ENCODE measurements at regions not wholly inside any gene's neighbourhood (a gene's known extent, or its start where the extent isn't known, plus 50 kb on each side); places are given as distances from the start of the nearest gene placed in this dataset.

DNA sequence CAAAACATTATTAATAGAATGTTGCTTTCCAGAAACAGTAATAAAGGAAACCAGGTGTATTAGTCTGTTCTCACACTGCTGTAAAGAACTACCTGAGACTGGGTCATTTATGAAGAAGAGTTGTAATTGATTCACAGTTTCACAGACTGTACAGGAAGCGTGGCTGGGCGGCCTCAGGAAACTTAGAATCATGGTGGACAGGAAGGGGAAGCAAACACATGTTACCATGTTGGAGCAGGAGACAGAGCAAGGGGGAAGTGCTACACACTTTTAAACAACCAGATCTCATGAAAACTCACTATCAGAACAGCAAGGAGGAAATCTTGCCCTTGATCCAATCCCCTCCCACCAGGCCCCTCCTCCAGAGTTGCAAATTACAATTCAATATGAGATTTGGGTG, 815.8 kb downstream of the TRIML1 start (continued):
- no peak for TF ChIP-seq ZNF266 (tag by site-specific recombination; IDR thresholded peaks at IDR 0.05; ENCODE audit: low read depth)
- no peak for TF ChIP-seq ZNF132 (tag by site-specific recombination; IDR thresholded peaks at IDR 0.05; ENCODE audit: borderline replicate concordance)

DNA sequence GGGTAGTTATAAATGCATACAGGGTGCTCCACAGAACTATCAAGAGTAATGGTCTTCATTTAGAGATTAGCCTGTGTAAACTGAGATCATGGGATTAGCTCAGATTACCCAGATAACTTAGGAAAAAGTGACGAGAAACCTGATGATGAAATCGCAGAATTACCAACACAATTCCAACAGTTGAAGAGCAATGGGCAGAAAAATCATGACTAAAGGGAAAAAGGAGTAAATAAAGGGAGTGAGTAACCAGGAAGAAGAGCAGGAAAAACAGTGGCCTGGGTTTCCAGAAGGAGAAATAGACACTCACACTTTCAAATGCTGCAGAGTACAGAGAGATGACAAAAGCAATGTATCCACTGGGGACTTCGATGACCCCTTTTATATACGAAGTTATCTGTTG, 817.3 kb downstream of the TRIML1 start:
- ChIA-PET CTCF (interaction anchor here (0.7 kb wide), 1 partner anchor 23 kb away, joined by 3 read pairs; no protein-coding TSS in a partner anchor), POLR2A (no interaction called here)
- H3K4me3 ChIP-seq (ENCODE audit: low read depth, low read length) = no peak overlapping the region
- H3K9me3 ChIP-seq (ENCODE audit: control insufficient read depth, insufficient read depth, low read depth, low read length) = no peaks in the 10 kb centered on the region
- H3K27ac ChIP-seq (ENCODE audit: extremely low read depth, low read depth, low read length) = no peak overlapping the region
- H3K4me1 ChIP-seq (ENCODE audit: control insufficient read depth, insufficient read depth, low read length) = no peaks in the 10 kb centered on the region
- TF ChIP-seq ZNF549 (tag by site-specific recombination; IDR thresholded peaks at IDR 0.05) (no peak), YY2 (tag by site-specific recombination; IDR thresholded peaks at IDR 0.05) (no peak), HOXC10 (CRISPR knock-in tag; IDR thresholded peaks at IDR 0.05) (no peak), ZNF324 (tag by site-specific recombination; IDR thresholded peaks at IDR 0.05) (no peak), MEIS1 (CRISPR knock-in tag; IDR thresholded peaks at IDR 0.05; ENCODE audit: borderline replicate concordance) (no peak), ZNF37A (tag by site-specific recombination; IDR thresholded peaks at IDR 0.05) (no peak), ZNF175 (tag by site-specific recombination; IDR thresholded peaks at IDR 0.05) (no peak), ZNF354C (tag by site-specific recombination; IDR thresholded peaks at IDR 0.05; ENCODE audit: borderline replicate concordance, low read depth) (no peak), KLF8 (tag by site-specific recombination; IDR thresholded peaks at IDR 0.05) (no peak), GLIS2 (tag by site-specific recombination; IDR thresholded peaks at IDR 0.05) (no peak), ZNF433 (tag by site-specific recombination; IDR thresholded peaks at IDR 0.05; ENCODE audit: low read depth) (no peak), BCL11B (tag by site-specific recombination; IDR thresholded peaks at IDR 0.05; ENCODE audit: low read depth) (no peak)
- TF ChIP-seq, protein P1, sequence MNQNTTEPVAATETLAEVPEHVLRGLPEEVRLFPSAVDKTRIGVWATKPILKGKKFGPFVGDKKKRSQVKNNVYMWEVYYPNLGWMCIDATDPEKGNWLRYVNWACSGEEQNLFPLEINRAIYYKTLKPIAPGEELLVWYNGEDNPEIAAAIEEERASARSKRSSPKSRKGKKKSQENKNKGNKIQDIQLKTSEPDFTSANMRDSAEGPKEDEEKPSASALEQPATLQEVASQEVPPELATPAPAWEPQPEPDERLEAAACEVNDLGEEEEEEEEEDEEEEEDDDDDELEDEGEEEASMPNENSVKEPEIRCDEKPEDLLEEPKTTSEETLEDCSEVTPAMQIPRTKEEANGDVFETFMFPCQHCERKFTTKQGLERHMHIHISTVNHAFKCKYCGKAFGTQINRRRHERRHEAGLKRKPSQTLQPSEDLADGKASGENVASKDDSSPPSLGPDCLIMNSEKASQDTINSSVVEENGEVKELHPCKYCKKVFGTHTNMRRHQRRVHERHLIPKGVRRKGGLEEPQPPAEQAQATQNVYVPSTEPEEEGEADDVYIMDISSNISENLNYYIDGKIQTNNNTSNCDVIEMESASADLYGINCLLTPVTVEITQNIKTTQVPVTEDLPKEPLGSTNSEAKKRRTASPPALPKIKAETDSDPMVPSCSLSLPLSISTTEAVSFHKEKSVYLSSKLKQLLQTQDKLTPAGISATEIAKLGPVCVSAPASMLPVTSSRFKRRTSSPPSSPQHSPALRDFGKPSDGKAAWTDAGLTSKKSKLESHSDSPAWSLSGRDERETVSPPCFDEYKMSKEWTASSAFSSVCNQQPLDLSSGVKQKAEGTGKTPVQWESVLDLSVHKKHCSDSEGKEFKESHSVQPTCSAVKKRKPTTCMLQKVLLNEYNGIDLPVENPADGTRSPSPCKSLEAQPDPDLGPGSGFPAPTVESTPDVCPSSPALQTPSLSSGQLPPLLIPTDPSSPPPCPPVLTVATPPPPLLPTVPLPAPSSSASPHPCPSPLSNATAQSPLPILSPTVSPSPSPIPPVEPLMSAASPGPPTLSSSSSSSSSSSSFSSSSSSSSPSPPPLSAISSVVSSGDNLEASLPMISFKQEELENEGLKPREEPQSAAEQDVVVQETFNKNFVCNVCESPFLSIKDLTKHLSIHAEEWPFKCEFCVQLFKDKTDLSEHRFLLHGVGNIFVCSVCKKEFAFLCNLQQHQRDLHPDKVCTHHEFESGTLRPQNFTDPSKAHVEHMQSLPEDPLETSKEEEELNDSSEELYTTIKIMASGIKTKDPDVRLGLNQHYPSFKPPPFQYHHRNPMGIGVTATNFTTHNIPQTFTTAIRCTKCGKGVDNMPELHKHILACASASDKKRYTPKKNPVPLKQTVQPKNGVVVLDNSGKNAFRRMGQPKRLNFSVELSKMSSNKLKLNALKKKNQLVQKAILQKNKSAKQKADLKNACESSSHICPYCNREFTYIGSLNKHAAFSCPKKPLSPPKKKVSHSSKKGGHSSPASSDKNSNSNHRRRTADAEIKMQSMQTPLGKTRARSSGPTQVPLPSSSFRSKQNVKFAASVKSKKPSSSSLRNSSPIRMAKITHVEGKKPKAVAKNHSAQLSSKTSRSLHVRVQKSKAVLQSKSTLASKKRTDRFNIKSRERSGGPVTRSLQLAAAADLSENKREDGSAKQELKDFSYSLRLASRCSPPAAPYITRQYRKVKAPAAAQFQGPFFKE (tag by site-specific recombination; IDR thresholded peaks at IDR 0.05; ENCODE audit: borderline replicate concordance) = no peak
- TF ChIP-seq, protein P2, sequence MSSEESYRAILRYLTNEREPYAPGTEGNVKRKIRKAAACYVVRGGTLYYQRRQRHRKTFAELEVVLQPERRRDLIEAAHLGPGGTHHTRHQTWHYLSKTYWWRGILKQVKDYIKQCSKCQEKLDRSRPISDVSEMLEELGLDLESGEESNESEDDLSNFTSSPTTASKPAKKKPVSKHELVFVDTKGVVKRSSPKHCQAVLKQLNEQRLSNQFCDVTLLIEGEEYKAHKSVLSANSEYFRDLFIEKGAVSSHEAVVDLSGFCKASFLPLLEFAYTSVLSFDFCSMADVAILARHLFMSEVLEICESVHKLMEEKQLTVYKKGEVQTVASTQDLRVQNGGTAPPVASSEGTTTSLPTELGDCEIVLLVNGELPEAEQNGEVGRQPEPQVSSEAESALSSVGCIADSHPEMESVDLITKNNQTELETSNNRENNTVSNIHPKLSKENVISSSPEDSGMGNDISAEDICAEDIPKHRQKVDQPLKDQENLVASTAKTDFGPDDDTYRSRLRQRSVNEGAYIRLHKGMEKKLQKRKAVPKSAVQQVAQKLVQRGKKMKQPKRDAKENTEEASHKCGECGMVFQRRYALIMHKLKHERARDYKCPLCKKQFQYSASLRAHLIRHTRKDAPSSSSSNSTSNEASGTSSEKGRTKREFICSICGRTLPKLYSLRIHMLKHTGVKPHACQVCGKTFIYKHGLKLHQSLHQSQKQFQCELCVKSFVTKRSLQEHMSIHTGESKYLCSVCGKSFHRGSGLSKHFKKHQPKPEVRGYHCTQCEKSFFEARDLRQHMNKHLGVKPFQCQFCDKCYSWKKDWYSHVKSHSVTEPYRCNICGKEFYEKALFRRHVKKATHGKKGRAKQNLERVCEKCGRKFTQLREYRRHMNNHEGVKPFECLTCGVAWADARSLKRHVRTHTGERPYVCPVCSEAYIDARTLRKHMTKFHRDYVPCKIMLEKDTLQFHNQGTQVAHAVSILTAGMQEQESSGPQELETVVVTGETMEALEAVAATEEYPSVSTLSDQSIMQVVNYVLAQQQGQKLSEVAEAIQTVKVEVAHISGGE (tag by site-specific recombination; conservative IDR thresholded peaks at IDR 0.05; ENCODE audit: low read depth) = no peak
- TF ChIP-seq, protein P3, sequence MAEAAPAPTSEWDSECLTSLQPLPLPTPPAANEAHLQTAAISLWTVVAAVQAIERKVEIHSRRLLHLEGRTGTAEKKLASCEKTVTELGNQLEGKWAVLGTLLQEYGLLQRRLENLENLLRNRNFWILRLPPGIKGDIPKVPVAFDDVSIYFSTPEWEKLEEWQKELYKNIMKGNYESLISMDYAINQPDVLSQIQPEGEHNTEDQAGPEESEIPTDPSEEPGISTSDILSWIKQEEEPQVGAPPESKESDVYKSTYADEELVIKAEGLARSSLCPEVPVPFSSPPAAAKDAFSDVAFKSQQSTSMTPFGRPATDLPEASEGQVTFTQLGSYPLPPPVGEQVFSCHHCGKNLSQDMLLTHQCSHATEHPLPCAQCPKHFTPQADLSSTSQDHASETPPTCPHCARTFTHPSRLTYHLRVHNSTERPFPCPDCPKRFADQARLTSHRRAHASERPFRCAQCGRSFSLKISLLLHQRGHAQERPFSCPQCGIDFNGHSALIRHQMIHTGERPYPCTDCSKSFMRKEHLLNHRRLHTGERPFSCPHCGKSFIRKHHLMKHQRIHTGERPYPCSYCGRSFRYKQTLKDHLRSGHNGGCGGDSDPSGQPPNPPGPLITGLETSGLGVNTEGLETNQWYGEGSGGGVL (tag by site-specific recombination; IDR thresholded peaks at IDR 0.05) = no peak
- TF ChIP-seq, protein P4, sequence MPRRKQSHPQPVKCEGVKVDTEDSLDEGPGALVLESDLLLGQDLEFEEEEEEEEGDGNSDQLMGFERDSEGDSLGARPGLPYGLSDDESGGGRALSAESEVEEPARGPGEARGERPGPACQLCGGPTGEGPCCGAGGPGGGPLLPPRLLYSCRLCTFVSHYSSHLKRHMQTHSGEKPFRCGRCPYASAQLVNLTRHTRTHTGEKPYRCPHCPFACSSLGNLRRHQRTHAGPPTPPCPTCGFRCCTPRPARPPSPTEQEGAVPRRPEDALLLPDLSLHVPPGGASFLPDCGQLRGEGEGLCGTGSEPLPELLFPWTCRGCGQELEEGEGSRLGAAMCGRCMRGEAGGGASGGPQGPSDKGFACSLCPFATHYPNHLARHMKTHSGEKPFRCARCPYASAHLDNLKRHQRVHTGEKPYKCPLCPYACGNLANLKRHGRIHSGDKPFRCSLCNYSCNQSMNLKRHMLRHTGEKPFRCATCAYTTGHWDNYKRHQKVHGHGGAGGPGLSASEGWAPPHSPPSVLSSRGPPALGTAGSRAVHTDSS (tag by site-specific recombination; IDR thresholded peaks at IDR 0.05) = no peak
- H3K36me3 ChIP-seq (ENCODE audit: control insufficient read depth in 2 of 2, insufficient read depth in 1 of 2, low read length in 2 of 2) = no peaks in the 10 kb centered on the region
